ENCODE measurements at regions not wholly inside any gene's neighbourhood (a gene's known extent, or its start where the extent isn't known, plus 50 kb on each side); places are given as distances from the start of the nearest gene placed in this dataset.

GRCh38 chr7:119483364-119483763 lies 789.6 kb upstream of the KCND2 start:
- no peak for DNase-seq (ENCODE audit: extremely low read depth, insufficient read length)
- H3K36me3 ChIP-seq (ENCODE audit: control insufficient read depth, insufficient read depth, low read length), result no peaks in the 10 kb centered on the region
- TF ChIP-seq CTCF (IDR thresholded peaks at IDR 0.05; ENCODE audit: insufficient read depth, low read length, poor library complexity, severe bottlenecking), result no peak
- no peaks in the 10 kb centered on the region for H3K27me3 ChIP-seq (replicated peaks; ENCODE audit: control insufficient read depth, insufficient read depth, low read length)
- H3K4me3 ChIP-seq (replicated peaks; ENCODE audit: low read depth, low read length), result no peak overlapping the region

GRCh38 chr7:119514326-119514725 lies 758.6 kb upstream of the KCND2 start:
- TF ChIP-seq CTCF (IDR thresholded peaks at IDR 0.05; ENCODE audit: insufficient read depth, low read length, poor library complexity, severe bottlenecking), result no peak
- no peak overlapping the region for H3K4me3 ChIP-seq (replicated peaks; ENCODE audit: low read depth, low read length)
- DNase-seq (ENCODE audit: extremely low read depth, insufficient read length), result no peak
- no peaks in the 10 kb centered on the region for H3K36me3 ChIP-seq (ENCODE audit: control insufficient read depth, insufficient read depth, low read length)
- H3K27me3 ChIP-seq (replicated peaks; ENCODE audit: control insufficient read depth, insufficient read depth, low read length), result no peaks in the 10 kb centered on the region

- DNase-seq (ENCODE audit: extremely low read depth, insufficient read length), result no peak
- no peak overlapping the region for H3K4me3 ChIP-seq (replicated peaks; ENCODE audit: low read depth, low read length)
- no peaks in the 10 kb centered on the region for H3K27me3 ChIP-seq (replicated peaks; ENCODE audit: control insufficient read depth, insufficient read depth, low read length)
- no peak for TF ChIP-seq CTCF (IDR thresholded peaks at IDR 0.05; ENCODE audit: insufficient read depth, low read length, poor library complexity, severe bottlenecking)
- H3K36me3 ChIP-seq (ENCODE audit: control insufficient read depth, insufficient read depth, low read length), result no peaks in the 10 kb centered on the region
Observed at GRCh38 chr7:119515214-119515613, 757.8 kb upstream of the KCND2 start.

- H3K4me3 ChIP-seq (replicated peaks; ENCODE audit: low read depth, low read length), result no peak overlapping the region
- no peaks in the 10 kb centered on the region for H3K36me3 ChIP-seq (ENCODE audit: control insufficient read depth, insufficient read depth, low read length)
- no peaks in the 10 kb centered on the region for H3K27me3 ChIP-seq (replicated peaks; ENCODE audit: control insufficient read depth, insufficient read depth, low read length)
- TF ChIP-seq CTCF (IDR thresholded peaks at IDR 0.05; ENCODE audit: insufficient read depth, low read length, poor library complexity, severe bottlenecking), result no peak
- no peak for DNase-seq (ENCODE audit: extremely low read depth, insufficient read length)
Observed at GRCh38 chr7:119515962-119516361, 757.0 kb upstream of the KCND2 start.

- no peak for TF ChIP-seq CTCF (IDR thresholded peaks at IDR 0.05; ENCODE audit: insufficient read depth, low read length, poor library complexity, severe bottlenecking)
- no peaks in the 10 kb centered on the region for H3K36me3 ChIP-seq (ENCODE audit: control insufficient read depth, insufficient read depth, low read length)
- no peak for DNase-seq (ENCODE audit: extremely low read depth, insufficient read length)
- H3K27me3 ChIP-seq (replicated peaks; ENCODE audit: control insufficient read depth, insufficient read depth, low read length), result no peaks in the 10 kb centered on the region
- H3K4me3 ChIP-seq (replicated peaks; ENCODE audit: low read depth, low read length), result no peak overlapping the region
Observed at GRCh38 chr7:119522263-119522662, 750.7 kb upstream of the KCND2 start.

- DNase-seq (ENCODE audit: extremely low read depth, insufficient read length), result no peak
- no peaks in the 10 kb centered on the region for H3K36me3 ChIP-seq (ENCODE audit: control insufficient read depth, insufficient read depth, low read length)
- H3K27me3 ChIP-seq (replicated peaks; ENCODE audit: control insufficient read depth, insufficient read depth, low read length), result no peaks in the 10 kb centered on the region
- TF ChIP-seq CTCF (IDR thresholded peaks at IDR 0.05; ENCODE audit: insufficient read depth, low read length, poor library complexity, severe bottlenecking), result no peak
- no peak overlapping the region for H3K4me3 ChIP-seq (replicated peaks; ENCODE audit: low read depth, low read length)
Observed at GRCh38 chr7:119522698-119523097, 750.3 kb upstream of the KCND2 start.
